ENCODE measurements at regions not wholly inside any gene's neighbourhood (a gene's known extent, or its start where the extent isn't known, plus 50 kb on each side); places are given as distances from the start of the nearest gene placed in this dataset.

GRCh38 chr2:15755528-15755927 is 163.9 kb downstream of the DDX1 start (continued):
- TF ChIP-seq TOX (CRISPR knock-in tag; IDR thresholded peaks at IDR 0.05; ENCODE audit: borderline replicate concordance) (no peak), POU6F1 (CRISPR knock-in tag; IDR thresholded peaks at IDR 0.05; ENCODE audit: borderline replicate concordance, low read depth) (no peak)

GRCh38 chr2:15756011-15756550 is 164.4 kb downstream of the DDX1 start:
- ATAC-seq: no peak
- TF ChIP-seq SNAI2 (CRISPR knock-in tag; IDR thresholded peaks at IDR 0.05): no peak
- no peak for TF ChIP-seq CREB5 (CRISPR knock-in tag; IDR thresholded peaks at IDR 0.05; ENCODE audit: low read depth)
- no peak for TF ChIP-seq PPARA (CRISPR knock-in tag; IDR thresholded peaks at IDR 0.05; ENCODE audit: borderline replicate concordance)
- TF ChIP-seq ARNTL (CRISPR knock-in tag; IDR thresholded peaks at IDR 0.05; ENCODE audit: borderline replicate concordance, low read depth): no peak
- no peak for TF ChIP-seq RARB (CRISPR knock-in tag; IDR thresholded peaks at IDR 0.05)
- no peak for TF ChIP-seq CSRNP3 (CRISPR knock-in tag; IDR thresholded peaks at IDR 0.05)
- TF ChIP-seq ZFP30 (CRISPR knock-in tag; IDR thresholded peaks at IDR 0.05): no peak
- TF ChIP-seq GLIS3 (CRISPR knock-in tag; IDR thresholded peaks at IDR 0.05): no peak
- TF ChIP-seq ZNF565 (CRISPR knock-in tag; conservative IDR thresholded peaks at IDR 0.05; ENCODE audit: low read depth): no peak
- no peak for TF ChIP-seq ZC3H10 (CRISPR knock-in tag; IDR thresholded peaks at IDR 0.05)
- no peak for TF ChIP-seq TSHZ2 (CRISPR knock-in tag; IDR thresholded peaks at IDR 0.05)

- TF ChIP-seq ZNF8 (CRISPR knock-in tag; IDR thresholded peaks at IDR 0.05) (no peak), ZNF565 (CRISPR knock-in tag; conservative IDR thresholded peaks at IDR 0.05; ENCODE audit: low read depth) (no peak), SNAI2 (CRISPR knock-in tag; IDR thresholded peaks at IDR 0.05) (no peak), ZC3H10 (CRISPR knock-in tag; IDR thresholded peaks at IDR 0.05) (no peak), OSR1 (CRISPR knock-in tag; IDR thresholded peaks at IDR 0.05) (no peak), RARB (CRISPR knock-in tag; IDR thresholded peaks at IDR 0.05) (no peak), TSHZ2 (CRISPR knock-in tag; IDR thresholded peaks at IDR 0.05) (no peak), TCF4 (CRISPR knock-in tag; IDR thresholded peaks at IDR 0.05; ENCODE audit: borderline replicate concordance) (no peak), CSDC2 (CRISPR knock-in tag; IDR thresholded peaks at IDR 0.05) (no peak), ZFP3 (CRISPR knock-in tag; IDR thresholded peaks at IDR 0.05) (no peak), GLIS3 (CRISPR knock-in tag; IDR thresholded peaks at IDR 0.05) (no peak), ZNF70 (CRISPR knock-in tag; IDR thresholded peaks at IDR 0.05) (no peak), CSRNP3 (CRISPR knock-in tag; IDR thresholded peaks at IDR 0.05) (no peak), ISL1 (CRISPR knock-in tag; IDR thresholded peaks at IDR 0.05) (no peak), PPARA (CRISPR knock-in tag; IDR thresholded peaks at IDR 0.05; ENCODE audit: borderline replicate concordance) (no peak), ZFP30 (CRISPR knock-in tag; IDR thresholded peaks at IDR 0.05) (no peak), TOX (CRISPR knock-in tag; IDR thresholded peaks at IDR 0.05; ENCODE audit: borderline replicate concordance) (no peak), BACH2 (CRISPR knock-in tag; IDR thresholded peaks at IDR 0.05; ENCODE audit: borderline replicate concordance) (no peak), PATZ1 (CRISPR knock-in tag; IDR thresholded peaks at IDR 0.05; ENCODE audit: borderline replicate concordance) (no peak)
- no peak for ATAC-seq
These were observed 165.5 kb downstream of the DDX1 start for GRCh38 chr2:15756882-15757819.
